ENCODE measurements at regions not wholly inside any gene's neighbourhood (a gene's known extent, or its start where the extent isn't known, plus 50 kb on each side); places are given as distances from the start of the nearest gene placed in this dataset.
A peak's percentile ranks its signal among the peaks of the same experiment; 100 is the strongest.

- H4K8ac ChIP-seq (replicated peaks; ENCODE audit: insufficient read length, low read depth, low read length) = no peak overlapping the region
- no peak overlapping the region for H3K9ac ChIP-seq (ENCODE audit: extremely low read depth, insufficient read length, low read length)
- H3K36me3 Mint-ChIP-seq (ENCODE audit: insufficient read depth in 1 of 3, low read depth in 3 of 3) = no peaks in the 10 kb centered on the region
- H2BK5ac ChIP-seq (ENCODE audit: insufficient read length, low read length) = no peak overlapping the region
- H4K20me1 ChIP-seq (ENCODE audit: control insufficient read depth, insufficient read depth, insufficient read length) = no peaks in the 10 kb centered on the region
- no peak overlapping the region for H2BK12ac ChIP-seq (ENCODE audit: insufficient read length, low read depth, low read length)
- H3K23ac ChIP-seq (ENCODE audit: insufficient read length, low read depth, low read length) = no peak overlapping the region
- H3K23me2 ChIP-seq (ENCODE audit: insufficient read length, low read depth, low read length, poor library complexity, severe bottlenecking) = no peaks in the 10 kb centered on the region
- H3K27me3 ChIP-seq (ENCODE audit: insufficient read depth, low read length) = no peaks in the 10 kb centered on the region
- H2BK15ac ChIP-seq (ENCODE audit: low read depth, low read length) = no peak overlapping the region
- H3K79me1 ChIP-seq (ENCODE audit: insufficient read depth, low read depth, low read length, poor library complexity, severe bottlenecking) = no peaks in the 10 kb centered on the region
- H3K4me3 Mint-ChIP-seq = no peak overlapping the region
- H3K27ac ChIP-seq (ENCODE audit: insufficient read length, low read depth, low read length) = no peak overlapping the region
- H2AFZ ChIP-seq (ENCODE audit: low read length) = no peak overlapping the region
- H3K4me2 ChIP-seq (ENCODE audit: insufficient read depth, insufficient read length, low read length) = no peak overlapping the region
- no peak overlapping the region for H3K18ac ChIP-seq (ENCODE audit: insufficient read length, low read depth, low read length)
- no peak overlapping the region for H3K56ac ChIP-seq (ENCODE audit: insufficient read length, low read depth, low read length)
- H3K27ac Mint-ChIP-seq = no peak overlapping the region
- H3K79me2 ChIP-seq (ENCODE audit: insufficient read depth, low read length) = no peaks in the 10 kb centered on the region
- no peak overlapping the region for H4K5ac ChIP-seq (ENCODE audit: insufficient read length, low read depth, low read length)
- no peak for DNase-seq
- H3T11ph ChIP-seq (ENCODE audit: low read length) = no peak overlapping the region
- H3K27me3 Mint-ChIP-seq (ENCODE audit: low read depth) = no peaks in the 10 kb centered on the region
- H3K9me3 Mint-ChIP-seq = no peaks in the 10 kb centered on the region
- H3K4ac ChIP-seq (ENCODE audit: low read depth, low read length) = no peak overlapping the region
- H4K91ac ChIP-seq (ENCODE audit: insufficient read length, low read depth, low read length) = no peak overlapping the region
- H3K9me3 ChIP-seq (ENCODE audit: control insufficient read depth, low read depth, low read length) = no peaks in the 10 kb centered on the region
- peak; percentile 57 for TF ChIP-seq CTCF (conservative IDR thresholded peaks at IDR 0.05)
- no peaks in the 10 kb centered on the region; the same call in 1 of the 2 replicates for H3K4me1 ChIP-seq (ENCODE audit: insufficient read depth, low read length)
- no peak overlapping the region for H3K14ac ChIP-seq (ENCODE audit: insufficient read depth, low read length)
- no peak overlapping the region for H2BK20ac ChIP-seq (ENCODE audit: low read depth, low read length, poor library complexity, severe bottlenecking)
- H2AK5ac ChIP-seq (ENCODE audit: insufficient read length, low read length) = no peak overlapping the region
- H3K4me1 Mint-ChIP-seq = peaks cover 32 to 33% of the 10 kb centered on the region in 2 experiments
- H2BK120ac ChIP-seq (ENCODE audit: low read depth, low read length, poor library complexity, severe bottlenecking) = no peak overlapping the region
Measured at GRCh38 chr2:146677280-146677679, 1167.5 kb upstream of the ACVR2A start.
